A673 (cell line): ENCODE measurements at regions not wholly inside any gene's neighbourhood (a gene's known extent, or its start where the extent isn't known, plus 50 kb on each side); places are given as distances from the start of the nearest gene placed in this dataset.

Source experiments
- BruUV-seq: library from RNA; stranded (reverse); fragments of 400-500 nt; replicated peaks from 2 replicates; lab custom pipeline; 2021; lab: Mats Ljungman, UMichigan
- CTCF ChIA-PET: fragments of 300-600 bp; sonication (Branson Sonifier 250); formaldehyde crosslinking; loops from one replicate; lab custom pipeline; 2022; ENCODE audit warnings: antibody characterized with exemption; lab: Charles Lee
- POLR2A ChIA-PET: fragments of 300-600 bp; sonication (Branson Sonifier 250); formaldehyde crosslinking; loops from one replicate; lab custom pipeline; 2022; ENCODE audit warnings: antibody characterized with exemption; ENCODE audit not compliant: low non-redundant PET; lab: Charles Lee
- DNase-seq: peaks from one replicate; pipeline ENCODE4 v3.0.0-alpha.2; 2015; ENCODE audit warnings: low spot score
- H3K27ac ChIP-seq: fragments of 200-600 bp; sonication (generic); 2 replicates; pipeline ENCODE4 v1.5.1; 2016; ENCODE audit warnings: mixed run types, low read depth, mild to moderate bottlenecking, mixed read lengths, antibody characterized with exemption, low read length; ENCODE audit not compliant: poor library complexity, severe bottlenecking
- H3K27me3 ChIP-seq: fragments of 200-600 bp; sonication (generic); replicated peaks from 2 replicates; pipeline ENCODE4 v1.6.1; 2017; ENCODE audit warnings: mixed run types, low read depth, mild to moderate bottlenecking, mixed read lengths, antibody characterized with exemption, low read length; ENCODE audit not compliant: insufficient read depth, poor library complexity
- H3K36me3 ChIP-seq: fragments of 200-600 bp; sonication (generic); 2 replicates; pipeline ENCODE4 v1.6.1; 2016; ENCODE audit warnings: mixed run types, mild to moderate bottlenecking, mixed read lengths, antibody characterized with exemption, low read length; ENCODE audit not compliant: insufficient read depth, poor library complexity, severe bottlenecking
- H3K4me1 ChIP-seq: fragments of 200-600 bp; sonication (generic); 2 replicates; pipeline ENCODE4 v1.6.1; 2017; ENCODE audit warnings: mixed run types, mild to moderate bottlenecking, mixed read lengths, antibody characterized with exemption, low read length; ENCODE audit not compliant: insufficient read depth, poor library complexity, severe bottlenecking
- H3K4me3 ChIP-seq: fragments of 200-600 bp; sonication (generic); 2 replicates; pipeline ENCODE4 v1.5.1; 2016; ENCODE audit warnings: low read depth, mixed run types, mild to moderate bottlenecking, mixed read lengths, low read length; ENCODE audit not compliant: poor library complexity, severe bottlenecking
- H3K9me3 ChIP-seq: fragments of 200-600 bp; sonication (generic); 2 replicates; pipeline ENCODE4 v1.6.1; 2016; ENCODE audit warnings: mixed run types, low read depth, mild to moderate bottlenecking, mixed read lengths, antibody characterized with exemption, low read length; ENCODE audit not compliant: poor library complexity, severe bottlenecking
- EZH2 ChIP-seq: fragments of 200-600 bp; sonication (generic); IDR thresholded peaks from 2 replicates; pipeline ENCODE4 v1.6.1; 2017; ENCODE audit warnings: borderline replicate concordance, low read depth, mild to moderate bottlenecking, mixed read lengths, antibody characterized with exemption, low read length; ENCODE audit not compliant: poor library complexity, severe bottlenecking
- intact Hi-C: fragments of 100-400 bp; cut with micrococcal nuclease; formaldehyde crosslinking; loops from one replicate; pipeline ENCODE4 v1.10.0; 2022; ENCODE audit not compliant: unreplicated experiment
- TF ChIP-seq, protein P1 (sequence below): fragments of 300-800, 200-600 bp; sonication (generic); conservative IDR thresholded peaks from 2 replicates; pipeline ENCODE4 v1.5.1; 2017; ENCODE audit warnings: low read depth, mild to moderate bottlenecking, antibody characterized with exemption, low read length, moderate library complexity, mixed read lengths

DNA sequence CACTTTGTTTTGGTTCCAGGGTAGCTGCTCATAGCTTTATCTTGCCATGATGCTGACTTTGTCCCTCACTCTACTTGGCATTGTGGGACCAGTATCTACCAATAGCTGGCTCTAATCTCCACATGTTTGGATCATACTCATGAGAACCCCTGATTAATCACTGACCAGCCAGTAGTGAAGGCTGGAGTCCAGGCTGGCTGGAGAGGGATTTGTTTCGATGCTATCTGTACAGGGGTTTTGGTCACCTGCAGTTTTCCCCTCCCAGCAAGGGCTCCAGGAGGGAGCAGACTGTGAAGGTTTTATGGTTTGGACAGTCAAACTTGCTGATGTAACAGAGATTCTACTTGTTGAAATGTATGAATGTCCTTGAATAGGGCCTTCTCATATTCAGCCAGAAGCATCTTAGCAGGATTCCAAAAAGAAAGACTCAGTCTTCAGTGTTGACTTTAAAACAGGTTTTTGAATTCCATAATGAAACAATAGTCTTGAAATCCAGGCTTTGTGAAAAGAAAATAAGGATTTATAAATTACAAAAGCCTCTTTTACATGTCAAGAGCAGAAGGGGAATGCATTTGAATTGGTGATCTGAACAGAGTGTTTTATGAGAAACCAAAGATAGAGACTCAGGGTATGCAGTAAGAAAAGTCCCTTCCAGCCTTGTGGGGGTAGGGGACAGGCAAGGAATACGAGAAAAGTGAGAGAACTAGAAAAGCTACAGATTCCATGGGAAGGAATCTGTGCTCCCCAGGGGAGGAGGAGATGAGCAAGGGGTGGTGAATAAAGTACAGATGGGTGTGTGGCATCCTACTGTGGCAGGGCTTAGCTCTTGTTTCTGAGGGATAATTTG, 103.1 kb upstream of the SHISA3 start:
- no peaks in the 10 kb centered on the region for H3K36me3 ChIP-seq
- DNase-seq: no peak
- H3K4me3 ChIP-seq: no peak overlapping the region
- TF ChIP-seq, protein P1, sequence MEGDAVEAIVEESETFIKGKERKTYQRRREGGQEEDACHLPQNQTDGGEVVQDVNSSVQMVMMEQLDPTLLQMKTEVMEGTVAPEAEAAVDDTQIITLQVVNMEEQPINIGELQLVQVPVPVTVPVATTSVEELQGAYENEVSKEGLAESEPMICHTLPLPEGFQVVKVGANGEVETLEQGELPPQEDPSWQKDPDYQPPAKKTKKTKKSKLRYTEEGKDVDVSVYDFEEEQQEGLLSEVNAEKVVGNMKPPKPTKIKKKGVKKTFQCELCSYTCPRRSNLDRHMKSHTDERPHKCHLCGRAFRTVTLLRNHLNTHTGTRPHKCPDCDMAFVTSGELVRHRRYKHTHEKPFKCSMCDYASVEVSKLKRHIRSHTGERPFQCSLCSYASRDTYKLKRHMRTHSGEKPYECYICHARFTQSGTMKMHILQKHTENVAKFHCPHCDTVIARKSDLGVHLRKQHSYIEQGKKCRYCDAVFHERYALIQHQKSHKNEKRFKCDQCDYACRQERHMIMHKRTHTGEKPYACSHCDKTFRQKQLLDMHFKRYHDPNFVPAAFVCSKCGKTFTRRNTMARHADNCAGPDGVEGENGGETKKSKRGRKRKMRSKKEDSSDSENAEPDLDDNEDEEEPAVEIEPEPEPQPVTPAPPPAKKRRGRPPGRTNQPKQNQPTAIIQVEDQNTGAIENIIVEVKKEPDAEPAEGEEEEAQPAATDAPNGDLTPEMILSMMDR: no peak
- no peak for TF ChIP-seq EZH2
- no TSS peak for BruUV-seq
- no peak overlapping the region for H3K27ac ChIP-seq
- H3K4me1 ChIP-seq: no peaks in the 10 kb centered on the region
- intact Hi-C loops: no loop called here
- ChIA-PET CTCF (no interaction called here), POLR2A (no interaction called here)
- H3K27me3 ChIP-seq: no peaks in the 10 kb centered on the region
- H3K9me3 ChIP-seq: no peaks in the 10 kb centered on the region

DNA sequence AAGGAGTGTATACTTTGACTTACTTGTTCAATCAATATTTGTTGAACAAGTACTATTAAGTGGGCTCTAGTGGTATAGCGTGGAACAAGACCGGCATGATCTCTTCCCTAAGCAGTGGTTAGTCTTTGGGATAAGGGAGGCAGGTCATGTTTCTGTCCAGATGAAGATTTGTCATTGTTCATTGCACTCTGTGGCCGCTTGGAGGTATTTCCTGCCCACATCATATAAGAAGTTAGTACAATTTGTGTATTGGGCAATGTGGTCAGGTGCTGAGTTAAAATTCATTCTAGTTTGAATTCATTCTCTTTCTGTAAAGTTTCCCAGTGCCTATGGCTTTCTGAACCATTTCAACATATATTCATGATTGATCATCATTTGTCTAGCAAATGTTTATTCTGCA, 101.1 kb upstream of the SHISA3 start:
- no peaks in the 10 kb centered on the region for H3K4me1 ChIP-seq
- TF ChIP-seq EZH2: no peak
- TF ChIP-seq, protein P1: no peak
- no peak overlapping the region for H3K27ac ChIP-seq
- H3K27me3 ChIP-seq: no peaks in the 10 kb centered on the region
- no TSS peak for BruUV-seq
- H3K36me3 ChIP-seq: no peaks in the 10 kb centered on the region
- ChIA-PET POLR2A (no interaction called here), CTCF (no interaction called here)
- DNase-seq: no peak
- H3K4me3 ChIP-seq: no peak overlapping the region
- intact Hi-C loops: no loop called here
- H3K9me3 ChIP-seq: no peaks in the 10 kb centered on the region

DNA sequence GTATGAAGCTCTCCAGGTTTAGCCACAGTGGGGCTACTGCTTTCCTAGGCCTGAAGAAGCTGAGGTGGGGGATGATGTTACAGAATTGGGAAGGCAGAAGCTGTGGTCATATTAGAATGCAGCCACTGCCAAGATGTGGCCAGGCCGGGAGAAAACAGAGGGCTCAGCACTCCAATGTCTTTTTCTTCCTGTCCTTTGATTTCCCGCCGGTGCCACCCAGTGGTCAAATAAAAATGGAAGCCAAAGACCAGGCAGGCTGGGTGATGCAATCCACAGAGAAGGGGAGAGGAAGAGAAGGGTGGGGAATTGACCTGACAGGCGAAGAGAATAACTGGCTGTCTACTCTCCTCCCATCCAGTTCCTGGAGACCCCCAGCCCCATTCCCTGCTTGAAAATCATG, 94.9 kb upstream of the SHISA3 start:
- H3K4me3 ChIP-seq: no peak overlapping the region
- DNase-seq: peak; percentile 45
- ChIA-PET POLR2A (no interaction called here), CTCF (no interaction called here)
- no peaks in the 10 kb centered on the region for H3K36me3 ChIP-seq
- no peaks in the 10 kb centered on the region for H3K27me3 ChIP-seq
- no peaks in the 10 kb centered on the region for H3K9me3 ChIP-seq
- no peak for TF ChIP-seq EZH2
- TF ChIP-seq, protein P1: peak; percentile 40; the same call in 1 of the 2 replicates
- no TSS peak for BruUV-seq
- no peaks in the 10 kb centered on the region for H3K4me1 ChIP-seq
- intact Hi-C loops: no loop called here
- no peak overlapping the region for H3K27ac ChIP-seq
